ENCODE measurements at regions not wholly inside any gene's neighbourhood (a gene's known extent, or its start where the extent isn't known, plus 50 kb on each side); places are given as distances from the start of the nearest gene placed in this dataset.

- no peak for TF ChIP-seq CTCF (IDR thresholded peaks at IDR 0.05)
- no peak for TF ChIP-seq EP300 (IDR thresholded peaks at IDR 0.05)
Observed at GRCh38 chr14:53523226-53523625, 370.1 kb upstream of the DDHD1 start.
